ENCODE measurements at regions not wholly inside any gene's neighbourhood (a gene's known extent, or its start where the extent isn't known, plus 50 kb on each side); places are given as distances from the start of the nearest gene placed in this dataset.

DNA sequence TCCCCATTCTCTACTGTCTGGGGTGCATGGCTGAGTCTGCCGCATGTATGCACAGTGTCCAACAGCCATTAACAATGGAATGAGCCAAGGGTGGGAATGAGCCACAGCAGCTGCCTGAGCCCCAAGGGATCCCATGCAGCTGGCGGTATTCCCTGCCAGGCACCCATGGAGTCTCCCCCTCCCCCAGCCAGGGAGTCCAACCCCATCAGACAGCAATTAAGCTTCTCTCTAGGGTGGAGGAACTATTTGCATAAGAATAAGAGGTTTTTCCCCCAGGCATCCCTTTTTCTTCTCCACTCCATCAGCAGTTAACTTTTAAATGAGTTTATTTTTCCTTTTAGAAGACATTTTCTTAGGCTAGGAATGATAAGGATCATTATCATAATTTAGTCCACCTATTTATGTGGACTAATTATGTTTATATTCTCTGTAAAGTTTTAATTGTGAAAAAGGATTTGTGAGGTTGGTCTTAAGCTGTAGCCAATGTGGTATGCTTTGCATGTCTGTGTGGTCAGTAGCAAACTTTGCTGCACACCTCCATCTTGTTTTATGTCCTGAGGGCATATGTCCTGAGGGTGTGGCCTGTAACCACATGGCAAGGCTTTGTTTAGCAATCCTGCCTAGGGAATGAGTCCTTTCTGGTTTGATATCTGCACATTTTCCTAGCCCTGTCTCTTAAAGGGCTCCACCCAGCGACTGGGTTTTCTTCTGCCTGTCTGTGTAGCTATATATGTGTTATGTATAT lies 158.9 kb upstream of the OLIG3 start:
- H3K79me2 ChIP-seq (ENCODE audit: low read length) = no peaks in the 10 kb centered on the region
- peaks cover 5% of the 10 kb centered on the region; the same call in 1 of the 2 replicates for H3K4me1 ChIP-seq (ENCODE audit: insufficient read depth, low read length)
- no peaks in the 10 kb centered on the region for H3K27me3 ChIP-seq (ENCODE audit: low read length)
- TF ChIP-seq EZH2 (IDR thresholded peaks at IDR 0.05; ENCODE audit: low read length, unreplicated experiment) = no peak
- TF ChIP-seq EZH2phosphoT487 (IDR thresholded peaks at IDR 0.05; ENCODE audit: borderline replicate concordance, low read length) = no peak
- TF ChIP-seq, protein P1, sequence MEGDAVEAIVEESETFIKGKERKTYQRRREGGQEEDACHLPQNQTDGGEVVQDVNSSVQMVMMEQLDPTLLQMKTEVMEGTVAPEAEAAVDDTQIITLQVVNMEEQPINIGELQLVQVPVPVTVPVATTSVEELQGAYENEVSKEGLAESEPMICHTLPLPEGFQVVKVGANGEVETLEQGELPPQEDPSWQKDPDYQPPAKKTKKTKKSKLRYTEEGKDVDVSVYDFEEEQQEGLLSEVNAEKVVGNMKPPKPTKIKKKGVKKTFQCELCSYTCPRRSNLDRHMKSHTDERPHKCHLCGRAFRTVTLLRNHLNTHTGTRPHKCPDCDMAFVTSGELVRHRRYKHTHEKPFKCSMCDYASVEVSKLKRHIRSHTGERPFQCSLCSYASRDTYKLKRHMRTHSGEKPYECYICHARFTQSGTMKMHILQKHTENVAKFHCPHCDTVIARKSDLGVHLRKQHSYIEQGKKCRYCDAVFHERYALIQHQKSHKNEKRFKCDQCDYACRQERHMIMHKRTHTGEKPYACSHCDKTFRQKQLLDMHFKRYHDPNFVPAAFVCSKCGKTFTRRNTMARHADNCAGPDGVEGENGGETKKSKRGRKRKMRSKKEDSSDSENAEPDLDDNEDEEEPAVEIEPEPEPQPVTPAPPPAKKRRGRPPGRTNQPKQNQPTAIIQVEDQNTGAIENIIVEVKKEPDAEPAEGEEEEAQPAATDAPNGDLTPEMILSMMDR (conservative IDR thresholded peaks at IDR 0.05; ENCODE audit: low read depth, low read length) = no peak
- H3K4me2 ChIP-seq (ENCODE audit: low read length) = no peak overlapping the region
- H3K9me3 ChIP-seq (ENCODE audit: low read length) = 0 out of 2 replicates have a peak, but pooled peaks cover 11% of the 10 kb centered on the region
- no peaks in the 10 kb centered on the region for H4K20me1 ChIP-seq (ENCODE audit: low read length)
- ChIA-PET CTCF (no interaction called here), POLR2A (ENCODE audit: unreplicated experiment) (no interaction called here)
- no peaks in the 10 kb centered on the region for H3K9me2 ChIP-seq (replicated peaks; ENCODE audit: low read length)
- H3K36me3 ChIP-seq (ENCODE audit: low read depth, low read length) = no peaks in the 10 kb centered on the region; the same call in 1 of the 2 replicates
- no peaks in the 10 kb centered on the region for H3F3A ChIP-seq (ENCODE audit: low read length, unreplicated experiment)
- ATAC-seq = no peak
- no peak overlapping the region for H3K27ac ChIP-seq (ENCODE audit: low read length)
- H3K9ac ChIP-seq (ENCODE audit: low read length) = no peak overlapping the region
- intact Hi-C loops (cut with micrococcal nuclease) = no loop called here
- no TSS peak for BruUV-seq (replicated peaks)
- no peak overlapping the region for H3K4me3 ChIP-seq (ENCODE audit: low read length)
- no peak for DNase-seq
- no peak overlapping the region for H2AFZ ChIP-seq (ENCODE audit: low read length)

DNA sequence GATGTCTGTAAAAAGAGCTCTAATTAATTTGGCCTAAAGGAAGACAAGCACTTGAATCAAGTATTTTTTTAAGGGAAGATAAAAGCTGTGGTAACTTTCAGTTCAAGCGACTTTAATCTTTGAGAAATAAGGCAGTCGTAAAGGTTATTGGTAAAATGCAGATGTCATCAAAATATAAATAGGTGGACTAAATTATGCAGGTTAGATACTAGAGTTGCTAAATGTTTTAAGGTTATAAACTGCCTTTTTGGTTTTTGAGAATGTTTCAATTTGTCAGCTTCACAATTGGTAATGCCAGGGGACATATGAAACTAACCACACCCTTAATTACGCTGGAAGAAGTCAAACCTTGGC lies 159.5 kb upstream of the OLIG3 start:
- H2AFZ ChIP-seq (ENCODE audit: low read length) = no peak overlapping the region
- ATAC-seq = no peak
- no peaks in the 10 kb centered on the region for H4K20me1 ChIP-seq (ENCODE audit: low read length)
- H3K36me3 ChIP-seq (ENCODE audit: low read depth, low read length) = no peaks in the 10 kb centered on the region; the same call in 1 of the 2 replicates
- H3K9ac ChIP-seq (ENCODE audit: low read length) = no peak overlapping the region
- intact Hi-C loops (cut with micrococcal nuclease) = no loop called here
- H3K4me3 ChIP-seq (ENCODE audit: low read length) = no peak overlapping the region
- TF ChIP-seq EZH2phosphoT487 (IDR thresholded peaks at IDR 0.05; ENCODE audit: borderline replicate concordance, low read length) (no peak), EZH2 (IDR thresholded peaks at IDR 0.05; ENCODE audit: low read length, unreplicated experiment) (no peak)
- TF ChIP-seq, protein P1 (conservative IDR thresholded peaks at IDR 0.05; ENCODE audit: low read depth, low read length) = no peak
- ChIA-PET POLR2A (ENCODE audit: unreplicated experiment) (no interaction called here), CTCF (no interaction called here)
- H3K4me1 ChIP-seq (ENCODE audit: insufficient read depth, low read length) = no peaks in the 10 kb centered on the region
- no peaks in the 10 kb centered on the region for H3F3A ChIP-seq (ENCODE audit: low read length, unreplicated experiment)
- no peaks in the 10 kb centered on the region for H3K9me2 ChIP-seq (replicated peaks; ENCODE audit: low read length)
- DNase-seq = no peak
- H3K27ac ChIP-seq (ENCODE audit: low read length) = no peak overlapping the region
- H3K79me2 ChIP-seq (ENCODE audit: low read length) = no peaks in the 10 kb centered on the region
- H3K27me3 ChIP-seq (ENCODE audit: low read length) = no peaks in the 10 kb centered on the region
- no TSS peak for BruUV-seq (replicated peaks)
- 0 out of 2 replicates have a peak, but pooled peaks cover 11% of the 10 kb centered on the region for H3K9me3 ChIP-seq (ENCODE audit: low read length)
- H3K4me2 ChIP-seq (ENCODE audit: low read length) = no peak overlapping the region

DNA sequence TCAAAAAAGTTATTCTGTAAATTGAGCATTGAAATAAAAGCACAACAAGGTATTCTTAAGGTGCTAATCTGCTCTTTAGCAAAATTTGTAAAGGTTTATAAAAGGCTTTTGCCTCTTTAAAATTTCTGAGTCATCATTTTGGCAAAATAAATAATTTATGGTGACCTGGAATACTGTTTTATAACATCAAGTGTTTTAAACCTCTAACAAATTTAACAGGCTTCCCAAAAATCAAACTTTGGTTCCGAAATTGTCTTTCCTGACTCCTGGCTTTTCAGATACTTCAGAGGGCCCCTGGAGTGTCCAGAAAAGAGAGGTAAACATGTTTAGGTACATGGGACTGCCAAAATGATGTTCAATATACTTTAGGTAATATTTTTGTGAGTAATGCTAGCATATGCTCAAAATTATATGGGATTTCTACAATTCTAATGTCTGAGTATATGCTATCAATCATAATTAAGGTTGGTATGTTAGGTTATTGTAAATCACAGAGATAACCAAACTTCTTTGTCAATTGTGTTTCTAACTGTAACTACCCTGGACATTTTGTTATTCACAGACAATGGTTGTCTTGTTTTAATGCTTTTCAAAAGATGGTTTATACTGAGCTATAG lies 160.3 kb upstream of the OLIG3 start:
- H3K9ac ChIP-seq (ENCODE audit: low read length) = no peak overlapping the region
- no peaks in the 10 kb centered on the region for H3K4me1 ChIP-seq (ENCODE audit: insufficient read depth, low read length)
- TF ChIP-seq, protein P1 (conservative IDR thresholded peaks at IDR 0.05; ENCODE audit: low read depth, low read length) = no peak
- TF ChIP-seq EZH2 (IDR thresholded peaks at IDR 0.05; ENCODE audit: low read length, unreplicated experiment) (no peak), EZH2phosphoT487 (IDR thresholded peaks at IDR 0.05; ENCODE audit: borderline replicate concordance, low read length) (no peak)
- ChIA-PET CTCF (no interaction called here), POLR2A (ENCODE audit: unreplicated experiment) (no interaction called here)
- no peak overlapping the region for H3K27ac ChIP-seq (ENCODE audit: low read length)
- H3F3A ChIP-seq (ENCODE audit: low read length, unreplicated experiment) = no peaks in the 10 kb centered on the region
- no peak overlapping the region for H3K4me3 ChIP-seq (ENCODE audit: low read length)
- no peak for ATAC-seq
- no peaks in the 10 kb centered on the region for H4K20me1 ChIP-seq (ENCODE audit: low read length)
- H3K9me3 ChIP-seq (ENCODE audit: low read length) = 0 out of 2 replicates have a peak, but pooled peaks cover 11% of the 10 kb centered on the region
- BruUV-seq (replicated peaks) = no TSS peak
- no peaks in the 10 kb centered on the region for H3K27me3 ChIP-seq (ENCODE audit: low read length)
- no peak for DNase-seq
- H3K79me2 ChIP-seq (ENCODE audit: low read length) = no peaks in the 10 kb centered on the region
- intact Hi-C loops (cut with micrococcal nuclease) = no loop called here
- H2AFZ ChIP-seq (ENCODE audit: low read length) = no peak overlapping the region
- H3K4me2 ChIP-seq (ENCODE audit: low read length) = no peak overlapping the region
- no peaks in the 10 kb centered on the region for H3K9me2 ChIP-seq (replicated peaks; ENCODE audit: low read length)
- no peaks in the 10 kb centered on the region; the same call in 1 of the 2 replicates for H3K36me3 ChIP-seq (ENCODE audit: low read depth, low read length)

Measured in PC-3 (cell line).